ENCODE measurements at regions not wholly inside any gene's neighbourhood (a gene's known extent, or its start where the extent isn't known, plus 50 kb on each side); places are given as distances from the start of the nearest gene placed in this dataset.

GRCh38 chr13:48873081-48873480, 102.6 kb upstream of the FNDC3A start:
- no peak overlapping the region for H4K5ac ChIP-seq (ENCODE audit: insufficient read length, low read depth, low read length)
- H3K79me2 ChIP-seq (ENCODE audit: control insufficient read depth in 1 of 2, insufficient read depth in 2 of 2, low read length in 2 of 2) = no peaks in the 10 kb centered on the region
- no peaks in the 10 kb centered on the region for H4K20me1 ChIP-seq (replicated peaks in 1 of 2; ENCODE audit: control insufficient read depth in 1 of 2, insufficient read depth in 2 of 2, low read length in 2 of 2)
- no peak overlapping the region for H2BK20ac ChIP-seq (ENCODE audit: low read length)
- H3K9me3 ChIP-seq (ENCODE audit: insufficient read depth in 2 of 2, low read depth in 1 of 2, low read length in 1 of 2) = no peaks in the 10 kb centered on the region; a peak in 1 of 4 replicates
- TF ChIP-seq TAF1 (IDR thresholded peaks at IDR 0.05; ENCODE audit: low read depth, low read length) (no peak), USF2 (IDR thresholded peaks at IDR 0.05; ENCODE audit: low read length) (no peak), SRF (IDR thresholded peaks at IDR 0.05; ENCODE audit: low read depth, low read length) (no peak), TCF12 (IDR thresholded peaks at IDR 0.05; ENCODE audit: low read depth, low read length) (no peak), ASH2L (IDR thresholded peaks at IDR 0.05; ENCODE audit: low read length) (no peak), PHF8 (conservative IDR thresholded peaks at IDR 0.05; ENCODE audit: low read depth, low read length) (no peak), EGR1 (IDR thresholded peaks at IDR 0.05; ENCODE audit: borderline replicate concordance, low read depth, low read length) (no peak), BACH1 (IDR thresholded peaks at IDR 0.05; ENCODE audit: low read length) (no peak), CEBPB (IDR thresholded peaks at IDR 0.05; ENCODE audit: low read depth, low read length) (no peak)
- H3K4me3 ChIP-seq (ENCODE audit: extremely low read depth in 1 of 4, insufficient read depth in 2 of 4, low read depth in 3 of 4, low read length in 4 of 4) = peak overlapping the region in 1 of 4 experiments; percentile 1; a peak in 1 of 8 replicates
- no peak overlapping the region for H2BK5ac ChIP-seq (ENCODE audit: low read depth, low read length)
- no peak overlapping the region for H4K8ac ChIP-seq (ENCODE audit: extremely low read depth, insufficient read depth, low read length)
- no peak overlapping the region for H3K23ac ChIP-seq (ENCODE audit: insufficient read length)
- H2AFZ ChIP-seq (ENCODE audit: low read length) = no peak overlapping the region
- DNase-seq (ENCODE audit: low read depth in 1 of 2, low spot score in 2 of 2) (no peak), FAIRE-seq (no peak)
- H3K18ac ChIP-seq (ENCODE audit: extremely low read depth, low read length) = no peak overlapping the region
- peaks cover 16 to 26% (median 21%) of the 10 kb centered on the region in 4 experiments for H3K4me1 ChIP-seq (replicated peaks in 1 of 4; ENCODE audit: control insufficient read depth in 3 of 4, insufficient read depth in 4 of 4, low read length in 3 of 4)
- no peak overlapping the region for H3K56ac ChIP-seq (replicated peaks; ENCODE audit: insufficient read length, low read depth, low read length)
- H3K27ac ChIP-seq (ENCODE audit: low read depth, low read length) = no peak overlapping the region
- H3K9ac ChIP-seq (replicated peaks in 1 of 4; ENCODE audit: extremely low read depth in 1 of 4, low read depth in 3 of 4, low read length in 3 of 4) = no peak overlapping the region
- H3K4me2 ChIP-seq (ENCODE audit: insufficient read depth in 1 of 2, low read depth in 2 of 2, low read length in 2 of 2) = peak overlapping the region; percentile 18 to 67; a peak in 1 of 4 replicates
- 86% methylated on average over 1 of the region's 1 CpG; no CpG with 5 or more reads in 1 of the 2 experiments for WGBS, 2 experiments (ENCODE audit: extremely low coverage in 1 of 2, insufficient coverage in 1 of 2, insufficient read length in 1 of 2, insufficient replicate concordance in 2 of 2, low coverage in 1 of 2, low lambda C conversion rate in 2 of 2, missing lambda C conversion rate in 1 of 2)
- peaks cover 4 to 26% (median 21%) of the 10 kb centered on the region in 4 experiments for H3K27me3 ChIP-seq (replicated peaks in 1 of 4; ENCODE audit: control insufficient read depth in 3 of 4, extremely low read depth in 1 of 4, insufficient read depth in 3 of 4, low read length in 3 of 4)
- no peak overlapping the region for H4K91ac ChIP-seq (replicated peaks; ENCODE audit: insufficient read length, low read length)
- no peaks in the 10 kb centered on the region for H3K23me2 ChIP-seq (ENCODE audit: low read depth, low read length)
- no peak overlapping the region for H2BK15ac ChIP-seq (ENCODE audit: low read length)
- no peaks in the 10 kb centered on the region for H3K79me1 ChIP-seq (ENCODE audit: low read depth, low read length)
- H3K36me3 ChIP-seq (ENCODE audit: control insufficient read depth in 2 of 4, insufficient read depth in 4 of 4, low read length in 3 of 4) = no peaks in the 10 kb centered on the region
- ChIA-PET CTCF (ENCODE audit: partially characterized antibody) (interaction anchor here (1.3 kb wide), 1 partner anchor 18 kb away, joined by 7 read pairs; no protein-coding TSS in a partner anchor), POLR2A (ENCODE audit: partially characterized antibody) (interaction anchor here (1.0 kb wide), 1 partner anchor 12 kb away, joined by 4 read pairs; no protein-coding TSS in a partner anchor)
- no peak overlapping the region for H2BK120ac ChIP-seq (replicated peaks; ENCODE audit: low read depth, low read length)
- no peak overlapping the region for H3K14ac ChIP-seq (ENCODE audit: insufficient read length)
- H2BK12ac ChIP-seq (ENCODE audit: low read depth, low read length) = no peak overlapping the region
- H2AK5ac ChIP-seq (ENCODE audit: low read depth, low read length) = no peak overlapping the region
- H3K4ac ChIP-seq (replicated peaks; ENCODE audit: insufficient read length, low read depth, low read length) = no peak overlapping the region
